ENCODE measurements at regions not wholly inside any gene's neighbourhood (a gene's known extent, or its start where the extent isn't known, plus 50 kb on each side); places are given as distances from the start of the nearest gene placed in this dataset.

DNA sequence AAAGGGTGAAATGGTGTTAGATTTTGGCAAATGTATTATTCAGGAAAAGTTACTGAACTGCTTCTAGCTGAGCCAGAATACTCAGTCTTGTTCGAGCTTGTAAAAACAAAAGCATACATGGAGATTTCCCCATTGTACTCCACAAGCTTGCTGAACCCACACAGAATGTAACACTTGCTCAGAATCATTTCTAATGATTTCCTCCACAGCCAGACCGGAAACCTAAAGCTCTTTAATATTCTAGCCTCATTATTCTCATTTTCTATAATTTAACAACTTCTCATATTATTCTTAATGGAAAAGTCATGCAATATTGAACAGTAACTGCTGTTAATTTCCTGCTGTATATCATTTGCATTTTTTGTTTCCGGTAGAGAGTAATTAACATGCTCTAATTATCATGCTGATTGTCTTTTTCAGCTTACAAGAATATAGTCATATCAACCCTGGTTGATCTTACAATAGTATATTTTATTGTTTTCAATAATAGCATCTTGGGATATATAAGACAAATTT is 1387.5 kb upstream of the EYS start:
- H3K4me3 ChIP-seq (IDR thresholded peaks at IDR 0.05; ENCODE audit: insufficient read depth, low read depth, low read length), result no peak overlapping the region
- H3K36me3 ChIP-seq (ENCODE audit: insufficient read depth), result no peaks in the 10 kb centered on the region
- no peak overlapping the region for H3K9ac ChIP-seq
- no peak overlapping the region for H3K4me2 ChIP-seq
- H2AFZ ChIP-seq (ENCODE audit: low read depth), result no peak overlapping the region
- H3K27ac ChIP-seq, result no peak overlapping the region
- H3K79me2 ChIP-seq (ENCODE audit: insufficient read depth, low read depth), result no peaks in the 10 kb centered on the region
- no peaks in the 10 kb centered on the region for H4K20me1 ChIP-seq (ENCODE audit: insufficient read depth)
- no peaks in the 10 kb centered on the region for H3K4me1 ChIP-seq (ENCODE audit: low read depth, poor library complexity, severe bottlenecking)
- no peak for TF ChIP-seq CTCF (conservative IDR thresholded peaks at IDR 0.05; ENCODE audit: low read depth, low read length)
- no peaks in the 10 kb centered on the region for H3K27me3 ChIP-seq (ENCODE audit: insufficient read depth, low read depth)

- no peak overlapping the region for H3K27ac ChIP-seq
- H3K79me2 ChIP-seq (ENCODE audit: insufficient read depth, low read depth), result no peaks in the 10 kb centered on the region
- no peaks in the 10 kb centered on the region for H3K36me3 ChIP-seq (ENCODE audit: insufficient read depth)
- H3K4me3 ChIP-seq (IDR thresholded peaks at IDR 0.05; ENCODE audit: insufficient read depth, low read depth, low read length), result no peak overlapping the region
- H3K9ac ChIP-seq, result no peak overlapping the region
- H2AFZ ChIP-seq (ENCODE audit: low read depth), result no peak overlapping the region
- H4K20me1 ChIP-seq (ENCODE audit: insufficient read depth), result no peaks in the 10 kb centered on the region
- no peak overlapping the region for H3K4me2 ChIP-seq
- no peaks in the 10 kb centered on the region for H3K4me1 ChIP-seq (ENCODE audit: low read depth, poor library complexity, severe bottlenecking)
- no peak for TF ChIP-seq CTCF (conservative IDR thresholded peaks at IDR 0.05; ENCODE audit: low read depth, low read length)
- no peaks in the 10 kb centered on the region for H3K27me3 ChIP-seq (ENCODE audit: insufficient read depth, low read depth)
These were observed 1366.9 kb upstream of the EYS start for GRCh38 chr6:67073938-67074337.

- no peaks in the 10 kb centered on the region for H3K4me1 ChIP-seq (ENCODE audit: low read depth, poor library complexity, severe bottlenecking)
- no peaks in the 10 kb centered on the region for H3K27me3 ChIP-seq (ENCODE audit: insufficient read depth, low read depth)
- H3K9ac ChIP-seq, result no peak overlapping the region
- no peak overlapping the region for H3K4me3 ChIP-seq (IDR thresholded peaks at IDR 0.05; ENCODE audit: insufficient read depth, low read depth, low read length)
- no peaks in the 10 kb centered on the region for H3K79me2 ChIP-seq (ENCODE audit: insufficient read depth, low read depth)
- H3K4me2 ChIP-seq, result no peak overlapping the region
- H2AFZ ChIP-seq (ENCODE audit: low read depth), result no peak overlapping the region
- TF ChIP-seq CTCF (conservative IDR thresholded peaks at IDR 0.05; ENCODE audit: low read depth, low read length), result no peak
- H3K27ac ChIP-seq, result no peak overlapping the region
- no peaks in the 10 kb centered on the region for H3K36me3 ChIP-seq (ENCODE audit: insufficient read depth)
- no peaks in the 10 kb centered on the region for H4K20me1 ChIP-seq (ENCODE audit: insufficient read depth)
These were observed 1361.8 kb upstream of the EYS start for GRCh38 chr6:67068781-67069180.

GRCh38 chr6:67064323-67064722 is 1357.3 kb upstream of the EYS start:
- Histone ChIP-seq H3K4me2 (no peak overlapping the region), H2AFZ (ENCODE audit: low read depth) (no peak overlapping the region), H3K9ac (no peak overlapping the region), H3K4me1 (ENCODE audit: low read depth, poor library complexity, severe bottlenecking) (no peaks in the 10 kb centered on the region), H3K79me2 (ENCODE audit: insufficient read depth, low read depth) (no peaks in the 10 kb centered on the region), H3K36me3 (ENCODE audit: insufficient read depth) (no peaks in the 10 kb centered on the region), H3K27ac (no peak overlapping the region), H4K20me1 (ENCODE audit: insufficient read depth) (no peaks in the 10 kb centered on the region), H3K4me3 (IDR thresholded peaks at IDR 0.05; ENCODE audit: insufficient read depth, low read depth, low read length) (no peak overlapping the region), H3K27me3 (ENCODE audit: insufficient read depth, low read depth) (no peaks in the 10 kb centered on the region)
- no peak for TF ChIP-seq CTCF (conservative IDR thresholded peaks at IDR 0.05; ENCODE audit: low read depth, low read length)
